NCI-H2081 treated with DMSO at 0.1 percent for 48 hours (cell line): ENCODE measurements at regions not wholly inside any gene's neighbourhood (a gene's known extent, or its start where the extent isn't known, plus 50 kb on each side); places are given as distances from the start of the nearest gene placed in this dataset.

Source experiments
- DNase-seq: peaks from one replicate; lab custom pipeline; 2025; lab: John Stamatoyannopoulos, UW

DNA sequence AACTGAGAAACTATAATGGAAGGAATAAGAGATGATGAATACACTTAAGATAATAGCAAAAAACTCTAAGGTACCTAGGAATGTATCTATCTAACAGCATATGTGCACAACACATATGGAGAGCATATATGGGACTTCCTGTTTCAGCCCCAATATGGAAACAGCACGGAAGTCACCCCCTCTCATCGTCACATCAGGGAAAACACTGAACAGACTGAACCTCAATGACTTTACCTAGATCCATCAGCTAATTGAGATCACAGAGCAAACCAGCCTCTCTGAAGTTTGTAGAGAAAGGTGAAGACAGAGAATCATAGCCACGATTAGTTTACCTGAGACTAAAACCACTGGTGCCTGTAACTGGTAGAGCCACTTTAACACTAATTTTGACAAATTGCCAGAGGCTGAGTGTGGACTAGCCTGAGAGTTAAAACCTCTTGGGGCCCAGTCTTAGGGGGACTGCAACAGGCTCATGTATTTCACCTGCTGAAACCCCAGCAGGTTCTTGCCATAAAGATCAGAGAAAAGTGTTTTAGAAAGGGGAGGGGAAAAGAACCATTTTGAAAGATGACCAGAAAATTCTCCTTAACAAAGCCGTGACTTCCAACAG, 722.6 kb downstream of the TBC1D22A start:
- no peak for DNase-seq

DNA sequence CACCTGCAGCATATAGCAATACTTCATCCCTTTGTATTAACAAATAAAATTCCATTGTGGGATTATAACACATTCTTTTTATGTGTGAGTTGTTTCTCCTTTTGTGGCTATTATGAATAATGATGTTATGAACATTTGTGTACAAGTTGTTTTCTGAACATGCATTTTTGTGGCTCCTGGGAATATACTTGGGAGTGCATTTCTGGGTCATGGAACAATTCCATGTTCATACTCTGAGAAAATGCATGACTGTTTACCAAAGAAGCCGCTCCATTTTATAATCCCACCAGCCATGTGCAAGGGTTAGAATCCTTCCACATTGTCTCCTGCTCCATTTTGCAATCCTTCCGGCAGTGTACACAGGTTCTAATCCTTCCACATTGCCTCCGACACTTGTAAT, 713.8 kb downstream of the TBC1D22A start:
- DNase-seq = no peak

DNA sequence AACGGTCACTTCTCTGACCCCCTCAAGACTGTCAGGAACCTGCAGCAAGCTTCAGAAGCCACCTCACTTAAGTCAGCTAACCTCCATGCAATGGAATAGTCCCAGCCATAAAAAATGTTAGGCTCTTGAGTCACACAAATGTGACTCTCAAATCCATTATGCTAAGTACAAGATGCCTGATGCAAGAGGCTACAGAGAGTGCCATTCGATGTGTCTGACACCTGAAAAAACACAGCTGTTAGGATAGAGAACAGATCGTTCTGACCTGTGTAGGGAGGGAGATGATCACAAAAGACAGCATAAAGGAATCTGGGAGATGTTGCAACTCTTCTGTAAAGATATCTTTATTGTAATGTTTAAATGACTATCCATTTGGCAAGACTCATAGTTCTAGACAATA, 712.4 kb downstream of the TBC1D22A start:
- DNase-seq = no peak

DNA sequence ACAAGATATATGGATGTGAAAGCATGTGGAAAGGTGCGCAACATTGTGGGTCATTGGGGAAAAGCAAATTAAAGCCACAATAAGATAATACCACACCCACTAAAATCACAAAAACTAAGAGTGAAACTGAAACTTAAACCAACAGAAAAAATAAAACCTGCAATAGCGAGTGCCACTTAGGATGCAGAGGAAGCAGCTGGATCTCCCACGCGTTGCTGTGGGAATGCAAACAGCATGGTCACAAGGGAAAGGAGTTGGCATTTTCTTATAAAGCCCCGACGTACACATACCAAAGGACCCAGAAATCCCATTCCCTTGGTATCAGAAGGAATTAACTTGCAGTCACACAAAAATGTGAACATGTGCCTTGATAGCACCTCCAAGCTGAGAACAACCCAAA, 712.0 kb downstream of the TBC1D22A start:
- DNase-seq = no peak

DNA sequence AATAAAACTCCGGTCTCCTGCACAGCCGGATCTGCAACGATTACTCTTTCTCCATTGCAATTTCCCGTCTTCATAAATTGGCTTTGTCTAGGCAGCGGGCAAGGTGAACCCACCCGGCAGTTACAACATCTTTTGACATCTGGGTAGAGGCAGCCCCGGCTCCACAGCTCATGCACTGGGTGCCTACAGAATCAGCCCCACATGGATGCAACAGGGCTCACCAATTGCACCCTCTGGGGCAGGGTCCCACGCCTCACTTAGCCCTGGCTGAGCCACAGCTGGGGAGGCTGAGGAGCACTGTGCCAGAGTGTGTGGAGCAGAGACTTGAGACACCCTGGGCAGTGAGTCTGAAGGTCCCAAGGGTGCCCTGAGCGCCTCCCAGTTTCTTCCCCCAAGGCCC, 710.2 kb downstream of the TBC1D22A start:
- DNase-seq = no peak

DNA sequence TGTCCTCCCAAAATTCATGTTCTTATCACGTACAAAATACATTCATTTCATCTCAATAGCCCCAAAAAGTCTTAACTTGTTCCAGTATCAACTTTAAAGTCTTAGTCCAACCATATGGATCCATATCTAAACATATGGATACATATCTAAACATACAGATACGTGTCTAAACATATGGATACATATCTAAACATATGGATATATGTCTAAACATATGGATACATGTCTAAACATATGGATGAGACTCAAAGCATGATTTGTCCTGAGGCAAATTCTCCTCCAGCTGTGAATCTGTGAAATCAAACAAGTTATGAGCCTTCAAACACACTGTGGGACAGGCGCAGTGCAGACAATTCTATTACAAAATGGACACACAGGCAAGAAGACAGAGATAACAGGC, 709.0 kb downstream of the TBC1D22A start:
- no peak for DNase-seq

DNA sequence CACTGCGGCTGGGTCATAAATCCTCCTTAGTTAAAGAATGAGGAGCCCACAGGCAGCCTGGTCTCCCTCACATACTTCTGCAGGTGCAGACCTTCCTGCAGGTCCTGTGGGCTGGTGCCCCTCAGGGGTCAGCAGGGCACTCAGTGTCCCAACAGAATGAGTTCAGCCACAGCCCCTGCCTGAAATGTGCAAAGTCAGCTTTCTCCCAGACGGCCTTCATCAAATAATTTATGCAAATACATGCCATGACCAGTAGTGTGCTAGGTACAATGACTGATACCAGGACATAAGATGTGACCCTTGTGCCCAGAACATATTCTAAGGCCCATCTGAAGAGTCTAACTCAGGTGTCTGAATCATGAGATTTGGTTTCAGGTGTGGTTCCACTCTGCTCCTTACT, 703.4 kb downstream of the TBC1D22A start:
- no peak for DNase-seq

DNA sequence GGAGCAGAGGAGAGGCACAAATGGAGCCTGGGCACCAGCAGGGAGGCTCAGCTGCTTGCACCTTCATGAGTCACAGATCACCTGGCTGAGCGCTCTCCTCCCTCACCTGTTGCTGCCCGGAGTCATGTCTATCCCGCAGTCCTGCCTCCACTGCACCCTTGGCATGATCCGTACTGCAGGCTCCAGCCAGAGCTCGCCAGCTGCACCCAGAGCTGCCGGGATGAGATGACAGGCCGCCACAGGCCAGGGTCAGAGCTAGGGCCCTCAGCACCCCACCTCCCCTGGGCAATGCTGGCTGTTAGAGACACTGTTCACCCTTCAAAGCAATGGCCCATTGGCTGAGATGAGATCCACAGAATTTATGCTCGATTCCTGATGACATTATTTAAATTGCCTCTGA, 702.8 kb downstream of the TBC1D22A start:
- DNase-seq = no peak

DNA sequence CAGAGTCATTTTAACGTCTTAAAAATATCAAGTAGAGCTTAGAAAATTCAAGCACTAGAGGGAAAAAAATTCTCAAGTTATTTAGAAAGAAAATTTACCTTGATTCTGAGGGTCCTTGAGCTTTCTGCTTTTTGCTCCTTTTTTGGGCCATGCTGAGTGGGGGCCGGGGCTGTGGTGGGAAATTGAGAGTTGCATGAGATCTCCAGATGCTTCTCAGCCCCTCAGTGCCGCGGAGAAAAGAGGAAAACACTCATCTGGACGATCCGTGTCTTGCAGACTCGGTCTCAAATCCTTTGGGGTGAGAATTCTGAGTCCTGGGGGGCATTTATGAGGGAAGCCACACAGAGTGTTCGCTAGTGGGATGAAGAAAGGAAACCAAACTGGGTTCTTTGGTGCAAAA, 700.8 kb downstream of the TBC1D22A start:
- DNase-seq = no peak

DNA sequence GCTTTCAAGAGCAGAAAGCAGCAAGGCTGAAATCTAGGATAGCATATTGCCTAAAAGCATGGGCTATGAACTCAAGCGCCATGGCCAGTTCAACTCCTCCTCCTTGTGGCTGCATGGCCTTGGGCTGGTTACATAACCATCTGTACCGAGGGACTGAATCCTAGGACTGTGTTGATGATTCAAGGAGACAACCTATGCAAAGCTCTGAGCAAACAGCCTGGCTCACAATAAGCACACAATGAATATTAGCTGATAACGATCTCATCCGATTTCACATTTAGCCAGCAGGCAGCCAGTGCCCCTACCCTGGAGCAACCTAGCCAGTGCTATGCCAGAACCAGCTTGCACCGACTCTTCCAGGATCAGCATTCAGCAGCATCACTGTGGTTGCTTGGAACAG, 698.4 kb downstream of the TBC1D22A start:
- DNase-seq = no peak

DNA sequence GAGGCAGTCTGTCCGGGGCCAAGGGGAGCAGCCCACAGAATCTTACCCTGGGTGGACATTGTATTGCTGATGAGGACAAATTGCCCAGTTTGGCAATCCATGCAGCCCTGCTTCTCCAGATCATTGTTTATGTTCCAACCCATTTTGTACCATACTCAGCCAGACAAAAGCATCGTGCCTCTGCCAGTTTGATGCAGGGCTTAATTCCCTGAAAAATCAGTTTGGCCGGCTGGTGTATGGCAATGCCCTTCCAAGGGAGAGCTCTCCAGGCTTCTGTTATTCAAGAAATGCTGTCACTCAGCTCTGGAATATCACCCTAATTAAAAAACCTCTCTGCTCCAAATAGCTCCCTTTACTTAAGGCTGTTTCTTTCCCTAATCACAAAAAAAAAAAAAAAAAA, 697.7 kb downstream of the TBC1D22A start:
- DNase-seq = no peak

DNA sequence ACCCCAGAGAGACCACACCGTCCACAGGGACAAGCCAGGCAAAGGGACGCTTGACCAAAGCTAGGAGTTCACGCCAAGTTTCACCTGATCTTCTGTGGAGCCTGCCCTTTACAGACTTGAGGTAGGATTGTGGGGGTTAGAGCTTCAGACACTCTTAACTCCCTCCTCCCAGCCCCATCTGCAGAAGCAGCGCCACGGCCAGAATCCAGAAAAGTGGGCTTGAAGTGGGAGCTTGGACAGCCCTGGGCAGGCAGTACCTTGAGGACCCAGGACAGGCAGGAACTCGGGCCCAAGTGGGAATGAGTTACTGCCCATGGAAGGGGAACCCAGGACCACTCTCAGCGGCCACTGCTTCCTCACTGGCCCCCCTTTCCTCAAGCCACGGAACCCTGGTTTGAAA, 695.9 kb downstream of the TBC1D22A start:
- DNase-seq = no peak

DNA sequence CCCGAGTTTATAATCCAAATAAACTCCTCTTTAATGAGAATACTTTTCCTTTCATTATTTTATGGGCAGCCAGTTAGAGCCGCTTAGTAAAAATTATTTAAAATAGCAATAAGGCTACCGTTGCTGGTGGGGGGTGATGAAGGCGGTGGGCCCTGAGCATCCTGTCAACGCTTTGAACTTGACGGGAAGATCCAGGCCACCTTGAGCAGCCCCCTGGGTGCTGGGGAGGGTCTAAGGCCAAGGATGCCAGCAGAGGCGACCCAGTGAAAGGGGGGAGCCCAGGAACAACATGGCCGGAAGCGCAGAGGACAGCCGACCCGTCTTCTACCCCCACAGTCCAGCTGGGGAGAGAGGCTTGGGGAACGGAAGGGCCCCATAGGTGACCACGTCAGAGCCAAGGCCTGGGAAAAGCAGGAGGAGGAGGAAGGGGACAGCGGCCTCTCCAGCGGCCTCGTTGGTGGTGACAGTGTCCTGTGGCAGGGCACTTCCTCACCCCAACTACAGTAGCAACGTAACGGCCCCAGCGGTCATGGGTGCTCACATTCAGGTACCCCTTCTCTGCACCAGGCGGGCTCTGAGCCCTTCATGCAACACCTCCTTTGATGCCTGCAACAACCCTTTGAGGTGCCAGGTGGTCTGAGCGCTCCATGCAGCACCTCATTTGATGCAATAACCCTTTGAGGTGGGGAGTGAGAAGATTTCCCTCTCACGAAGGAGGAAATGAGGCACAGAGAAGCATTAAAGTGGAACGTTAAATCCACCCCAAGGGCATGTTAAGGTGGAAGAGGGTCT, 695.3 kb downstream of the TBC1D22A start:
- no peak for DNase-seq

DNA sequence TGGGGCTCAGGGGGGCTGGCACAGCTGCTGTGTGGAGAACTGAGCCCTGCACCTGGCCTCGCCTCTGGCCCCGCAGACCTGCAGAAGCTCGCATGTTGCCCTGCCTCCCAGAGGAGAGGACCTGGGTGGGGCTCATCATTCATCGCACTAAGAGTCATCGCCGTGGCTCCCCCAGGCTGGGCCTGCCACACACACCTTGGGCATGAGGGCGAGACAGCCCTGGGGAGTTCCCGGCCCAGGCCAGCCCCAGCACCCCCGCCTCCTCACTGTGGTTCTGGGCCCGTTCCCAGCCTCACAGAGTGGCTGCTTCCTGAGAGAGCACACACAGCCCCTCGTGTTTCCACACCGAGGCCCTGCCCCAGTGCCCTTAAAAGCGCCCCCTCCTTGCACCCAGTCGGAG, 694.6 kb downstream of the TBC1D22A start:
- no peak for DNase-seq

DNA sequence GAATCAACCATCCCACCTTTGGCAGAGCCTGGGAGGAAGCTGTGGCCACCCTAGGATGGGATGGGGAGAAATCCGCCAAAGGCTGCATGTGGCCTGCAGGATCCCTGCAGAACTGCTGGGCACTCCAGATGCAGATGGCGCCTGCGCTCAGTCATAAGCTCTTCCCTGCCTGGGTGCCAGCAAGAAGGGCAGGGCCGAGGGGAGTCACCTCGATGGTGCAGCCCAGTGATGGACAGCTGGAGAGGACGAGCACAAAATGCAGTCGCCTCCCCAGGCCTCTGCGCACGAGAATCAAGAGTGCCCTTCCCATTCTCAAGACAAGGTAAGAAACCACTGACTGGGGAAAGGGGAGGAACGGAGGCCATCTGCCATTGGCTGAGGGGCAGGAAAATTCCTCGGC, 693.6 kb downstream of the TBC1D22A start:
- DNase-seq = no peak

DNA sequence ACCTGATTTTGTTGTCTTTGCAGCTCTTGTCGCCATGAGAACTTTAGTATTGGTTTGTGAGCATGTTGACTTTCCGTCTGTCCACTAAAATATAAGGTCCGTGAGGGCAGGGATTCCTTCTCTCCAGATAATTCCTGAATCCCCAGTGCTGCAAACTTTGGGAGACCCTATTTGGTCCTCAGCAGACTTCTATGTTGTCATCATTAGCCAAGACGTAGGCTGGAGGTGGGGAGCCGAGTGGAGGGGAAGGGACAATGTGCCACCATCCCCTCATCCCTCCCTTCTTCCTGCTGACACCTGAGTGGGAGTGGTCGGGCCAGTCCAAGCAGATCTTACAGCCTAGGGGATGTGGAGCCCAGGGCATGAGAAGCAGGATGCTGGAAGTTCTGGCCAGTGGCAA, 690.6 kb downstream of the TBC1D22A start:
- DNase-seq = no peak

DNA sequence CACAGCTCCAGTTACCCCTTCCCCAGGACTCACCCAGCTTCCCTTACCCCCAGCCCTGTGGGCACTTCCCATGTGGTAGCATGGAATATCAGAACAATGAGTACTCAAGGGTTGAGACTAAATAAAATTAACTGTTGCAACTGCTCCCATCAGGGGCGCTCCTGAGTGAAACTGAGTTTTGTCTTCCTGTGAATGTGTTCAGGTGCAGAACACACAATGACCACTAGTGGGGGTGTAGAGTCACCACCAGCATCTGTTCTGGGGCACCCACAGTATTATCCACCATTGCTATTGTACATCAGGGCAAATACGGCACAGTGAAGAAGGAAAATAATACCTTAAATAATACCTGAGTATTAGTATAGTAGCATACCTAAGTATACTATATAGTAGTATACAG, 689.7 kb downstream of the TBC1D22A start:
- DNase-seq = no peak

DNA sequence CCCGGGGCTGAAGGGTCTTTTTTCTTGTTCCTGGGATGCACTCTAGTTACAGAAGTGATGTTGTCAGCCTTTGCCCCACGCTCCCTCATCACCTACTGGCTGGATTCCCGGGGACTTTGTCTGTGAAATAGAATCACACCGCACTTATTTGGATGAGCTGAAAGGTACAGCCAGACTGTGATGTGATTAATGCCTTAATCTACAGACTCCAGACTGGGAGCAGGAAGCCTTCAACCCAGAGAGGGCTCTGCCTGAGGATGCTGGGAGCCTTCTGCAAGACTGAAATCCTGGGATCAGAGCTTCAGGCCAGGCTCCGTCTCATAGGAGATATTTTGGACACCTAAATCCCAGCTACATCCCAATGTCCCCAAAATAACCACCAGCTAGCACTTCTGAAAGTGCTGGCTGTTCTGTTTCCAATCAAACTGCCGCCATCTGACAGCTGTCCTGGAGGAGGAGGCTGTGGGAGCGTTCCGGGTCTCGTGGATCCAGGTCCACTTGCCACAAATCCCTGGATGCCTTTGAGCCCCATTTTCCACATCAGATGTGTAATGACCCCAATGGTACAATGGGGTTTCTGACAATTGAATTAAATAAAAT, 688.5 kb downstream of the TBC1D22A start:
- no peak for DNase-seq

DNA sequence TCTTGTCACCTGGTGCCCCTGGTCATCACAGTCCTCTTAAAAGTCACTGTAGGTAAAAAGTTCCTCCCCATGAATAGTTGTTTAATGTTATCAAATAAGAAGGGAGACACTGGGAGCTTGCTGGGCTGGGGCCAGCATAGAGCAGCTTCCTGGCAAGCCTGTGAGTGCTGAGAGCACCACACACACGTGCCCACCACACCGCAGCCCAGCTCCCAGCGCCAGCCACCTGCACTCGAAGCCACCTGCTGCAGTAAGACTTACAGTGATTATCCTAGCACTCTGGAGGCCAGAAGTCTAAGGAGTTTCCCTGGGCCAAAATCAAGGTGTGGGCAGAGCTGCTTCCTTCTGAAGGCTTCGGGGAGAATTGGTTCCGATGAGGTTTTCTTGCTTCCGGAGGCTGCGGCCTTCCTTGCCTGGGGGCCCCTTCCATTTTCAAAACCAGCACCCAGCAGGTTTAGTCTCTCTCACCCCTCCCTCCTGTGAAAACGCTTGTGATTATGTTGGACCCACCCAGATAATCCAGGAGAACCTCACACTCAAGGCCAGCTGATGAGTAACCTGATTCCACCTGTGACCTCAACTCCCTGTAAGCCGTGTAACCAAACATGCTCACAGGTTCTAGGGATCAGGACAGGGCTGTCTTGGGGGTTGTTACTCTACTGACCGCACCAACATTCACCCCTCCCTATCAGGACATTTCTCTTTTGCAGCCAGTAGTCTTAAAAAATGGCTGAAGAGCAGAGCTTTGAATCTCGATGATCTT, 687.2 kb downstream of the TBC1D22A start:
- no peak for DNase-seq

DNA sequence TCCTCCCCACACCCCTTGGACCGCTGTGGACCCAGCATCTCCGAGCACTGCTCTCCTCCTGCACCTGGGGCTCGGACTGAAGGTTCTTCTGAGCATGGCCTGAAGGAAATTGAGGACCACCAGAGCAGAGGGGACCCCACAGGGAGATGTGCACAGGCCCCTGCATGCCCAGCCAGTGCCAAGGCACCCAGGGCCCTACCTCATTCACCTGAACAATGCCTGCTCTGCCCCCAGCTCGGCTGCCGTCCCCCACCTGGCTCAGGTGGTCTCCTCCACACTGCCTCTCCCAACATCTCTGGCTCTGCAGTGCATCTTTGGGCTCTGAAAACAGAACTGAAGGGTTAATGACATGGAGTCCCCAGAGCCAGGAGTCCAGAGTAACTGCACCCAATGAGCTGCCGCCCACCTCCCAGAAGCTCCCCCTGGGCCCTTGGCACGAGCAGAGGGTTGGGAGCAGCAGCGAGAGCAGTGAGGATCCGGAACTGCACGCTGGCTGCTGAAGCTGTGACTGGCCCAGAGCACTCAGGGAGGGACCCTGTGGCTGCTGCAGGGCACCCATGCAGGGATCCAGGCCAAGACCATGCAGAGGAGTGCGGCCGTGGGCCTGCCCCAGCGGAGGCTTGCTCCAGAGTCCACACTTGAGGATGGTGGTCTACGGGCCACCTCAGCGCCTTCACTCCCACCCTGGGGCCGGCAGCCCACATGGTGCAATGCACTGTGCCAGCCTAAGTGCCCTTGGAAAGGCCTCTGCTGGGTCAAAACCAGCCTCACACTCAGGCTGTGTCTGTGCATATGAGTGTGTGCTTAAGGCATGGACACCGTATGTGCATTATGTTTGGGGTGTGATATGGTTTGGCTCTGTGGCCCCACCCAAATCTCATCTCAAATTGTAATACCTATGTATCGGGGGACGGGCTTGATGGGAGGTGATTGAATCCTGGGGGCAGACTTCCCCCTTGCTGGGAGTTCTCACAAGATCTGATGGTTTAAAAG, 686.1 kb downstream of the TBC1D22A start:
- DNase-seq = no peak
